Vagina (tissue), 2 donors: ENCODE measurements at regions not wholly inside any gene's neighbourhood (a gene's known extent, or its start where the extent isn't known, plus 50 kb on each side); places are given as distances from the start of the nearest gene placed in this dataset.

ENCODE experiments used
- POLR2A ChIP-seq, 2 donors: fragments of 450-650 bp; IDR thresholded peaks; one replicate each; pipeline ENCODE4 v1.6.1; 2017; ENCODE audit warnings: antibody characterized with exemption in 2 of 2, mild to moderate bottlenecking in 2 of 2, moderate library complexity in 2 of 2
- POLR2AphosphoS5 ChIP-seq, 2 donors: sonication (generic); formaldehyde crosslinking; IDR thresholded peaks; one replicate each; pipeline ENCODE4 v1.9.0; 2017; ENCODE audit warnings: antibody characterized with exemption in 2 of 2, mild to moderate bottlenecking in 2 of 2, low read depth in 1 of 2; ENCODE audit not compliant: insufficient read depth in 1 of 2
- TF ChIP-seq, protein P1 (sequence below), 3 experiments: fragments of 450-650 bp in 2 of 3; fragments of 200-600 bp in 1 of 3; sonication (generic) in 1 of 3; IDR thresholded peaks; one replicate each; pipeline ENCODE4 v1.5.1; 2017 to 2019; ENCODE audit warnings: antibody characterized with exemption in 3 of 3, mild to moderate bottlenecking in 2 of 3, moderate library complexity in 2 of 3

GRCh38 chr14:38512236-38512635 lies 256.3 kb upstream of the CLEC14A start:
- TF ChIP-seq, protein P1, sequence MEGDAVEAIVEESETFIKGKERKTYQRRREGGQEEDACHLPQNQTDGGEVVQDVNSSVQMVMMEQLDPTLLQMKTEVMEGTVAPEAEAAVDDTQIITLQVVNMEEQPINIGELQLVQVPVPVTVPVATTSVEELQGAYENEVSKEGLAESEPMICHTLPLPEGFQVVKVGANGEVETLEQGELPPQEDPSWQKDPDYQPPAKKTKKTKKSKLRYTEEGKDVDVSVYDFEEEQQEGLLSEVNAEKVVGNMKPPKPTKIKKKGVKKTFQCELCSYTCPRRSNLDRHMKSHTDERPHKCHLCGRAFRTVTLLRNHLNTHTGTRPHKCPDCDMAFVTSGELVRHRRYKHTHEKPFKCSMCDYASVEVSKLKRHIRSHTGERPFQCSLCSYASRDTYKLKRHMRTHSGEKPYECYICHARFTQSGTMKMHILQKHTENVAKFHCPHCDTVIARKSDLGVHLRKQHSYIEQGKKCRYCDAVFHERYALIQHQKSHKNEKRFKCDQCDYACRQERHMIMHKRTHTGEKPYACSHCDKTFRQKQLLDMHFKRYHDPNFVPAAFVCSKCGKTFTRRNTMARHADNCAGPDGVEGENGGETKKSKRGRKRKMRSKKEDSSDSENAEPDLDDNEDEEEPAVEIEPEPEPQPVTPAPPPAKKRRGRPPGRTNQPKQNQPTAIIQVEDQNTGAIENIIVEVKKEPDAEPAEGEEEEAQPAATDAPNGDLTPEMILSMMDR (IDR thresholded peaks at IDR 0.05), result no peak
- TF ChIP-seq POLR2A (IDR thresholded peaks at IDR 0.05) (no peak), POLR2AphosphoS5 (IDR thresholded peaks at IDR 0.05; ENCODE audit: insufficient read depth in 1 of 2, low read depth in 1 of 2) (no peak)
